ENCODE measurements at regions not wholly inside any gene's neighbourhood (a gene's known extent, or its start where the extent isn't known, plus 50 kb on each side); places are given as distances from the start of the nearest gene placed in this dataset.

DNA sequence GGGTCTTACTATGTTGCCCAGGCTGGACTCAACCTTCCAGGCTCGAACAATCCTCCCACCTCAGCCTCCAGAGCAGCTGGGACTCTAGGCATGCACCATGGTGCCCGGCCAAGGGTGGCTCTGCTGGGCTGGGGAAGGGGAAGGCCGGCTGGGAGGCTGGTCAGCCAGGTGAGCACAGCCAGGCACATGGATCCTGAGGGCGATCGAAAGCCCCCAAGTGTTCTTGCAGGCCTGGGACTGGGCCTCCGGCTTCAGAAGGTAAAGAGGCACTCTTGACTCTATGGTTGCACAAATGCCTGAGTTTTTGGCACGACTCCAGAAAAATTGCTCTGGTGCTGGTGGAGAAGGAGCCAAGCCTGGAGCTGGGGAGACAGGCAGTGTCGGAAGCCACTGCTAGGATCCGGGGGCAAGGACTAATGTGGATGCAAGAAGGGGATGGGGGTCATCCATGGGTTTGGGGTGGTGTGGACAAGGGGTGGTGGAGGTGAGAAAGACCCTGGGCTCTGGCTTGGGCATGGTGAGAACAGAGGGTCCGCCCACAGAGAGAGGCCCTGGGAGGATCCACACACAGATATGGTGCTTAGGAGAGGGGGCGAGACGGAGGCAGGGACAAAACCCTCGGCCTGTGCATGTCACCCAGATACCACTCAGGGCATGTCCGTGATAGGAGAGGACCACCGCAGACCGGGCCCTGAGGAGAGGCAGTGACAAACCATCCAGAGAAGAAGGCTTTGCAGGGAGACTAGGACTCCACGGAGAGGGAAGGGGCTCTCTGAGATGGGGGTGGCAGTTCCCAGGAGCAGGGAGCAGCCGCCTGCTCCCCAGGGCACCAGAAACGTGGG, 51.1 kb upstream of the COL5A1 start:
- no peak for DNase-seq

DNA sequence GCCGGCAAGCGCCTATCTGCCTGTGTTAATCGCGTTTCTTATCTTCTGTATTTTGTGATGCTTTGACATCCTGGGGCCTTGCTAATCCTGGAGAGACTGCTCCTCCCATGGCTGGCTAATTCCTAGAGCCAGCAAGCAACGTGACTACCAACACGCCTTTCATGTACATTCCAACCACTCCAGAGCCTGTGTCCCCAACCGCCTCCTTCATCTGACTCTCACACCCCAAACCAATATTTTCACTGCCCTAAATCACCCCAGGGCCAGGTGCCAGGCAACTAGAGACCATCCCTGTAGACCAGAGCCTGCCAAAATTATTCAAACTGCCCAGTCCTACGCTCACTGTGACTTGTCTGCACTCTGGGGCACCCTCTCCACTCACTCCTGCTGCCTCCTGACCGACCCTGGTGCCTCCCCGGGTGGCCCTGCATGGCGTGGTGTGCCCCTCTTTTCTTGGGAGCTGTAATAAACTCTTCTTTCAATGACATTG, 50.5 kb upstream of the COL5A1 start:
- no peak for DNase-seq

DNA sequence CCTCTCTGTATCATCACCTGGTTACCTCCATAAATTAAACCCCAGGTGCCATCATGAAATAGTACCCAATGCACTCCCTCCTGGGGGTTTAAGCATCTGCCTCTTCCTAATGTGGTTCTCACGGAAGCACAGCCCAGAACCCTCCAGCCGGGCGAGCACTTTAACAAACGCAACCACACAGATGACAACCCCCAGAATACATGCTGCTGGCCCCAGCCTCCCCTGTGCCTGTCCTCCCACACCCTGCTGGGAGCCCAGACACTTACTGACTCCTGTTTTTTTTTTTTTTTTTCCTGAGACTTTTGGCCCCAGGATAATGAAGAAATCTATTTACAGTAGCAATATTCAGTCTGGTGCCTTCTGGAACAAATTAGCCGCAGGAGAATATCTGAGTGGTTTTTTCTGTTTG, 50.0 kb upstream of the COL5A1 start:
- DNase-seq, result no peak
